GM18870 (cell line): ENCODE measurements at regions not wholly inside any gene's neighbourhood (a gene's known extent, or its start where the extent isn't known, plus 50 kb on each side); places are given as distances from the start of the nearest gene placed in this dataset.
"Not testable (repeated sequence)": the region's sequence is repeated elsewhere in the genome, so short reads cannot be mapped to it uniquely, and the experiment has no call there.

Experiments used
- ATAC-seq: cut with Tn5 transposase; IDR thresholded peaks from one replicate; pipeline ENCODE4 v1.9.1; 2021; ENCODE audit warnings: moderate library complexity; ENCODE audit not compliant: unreplicated experiment

DNA sequence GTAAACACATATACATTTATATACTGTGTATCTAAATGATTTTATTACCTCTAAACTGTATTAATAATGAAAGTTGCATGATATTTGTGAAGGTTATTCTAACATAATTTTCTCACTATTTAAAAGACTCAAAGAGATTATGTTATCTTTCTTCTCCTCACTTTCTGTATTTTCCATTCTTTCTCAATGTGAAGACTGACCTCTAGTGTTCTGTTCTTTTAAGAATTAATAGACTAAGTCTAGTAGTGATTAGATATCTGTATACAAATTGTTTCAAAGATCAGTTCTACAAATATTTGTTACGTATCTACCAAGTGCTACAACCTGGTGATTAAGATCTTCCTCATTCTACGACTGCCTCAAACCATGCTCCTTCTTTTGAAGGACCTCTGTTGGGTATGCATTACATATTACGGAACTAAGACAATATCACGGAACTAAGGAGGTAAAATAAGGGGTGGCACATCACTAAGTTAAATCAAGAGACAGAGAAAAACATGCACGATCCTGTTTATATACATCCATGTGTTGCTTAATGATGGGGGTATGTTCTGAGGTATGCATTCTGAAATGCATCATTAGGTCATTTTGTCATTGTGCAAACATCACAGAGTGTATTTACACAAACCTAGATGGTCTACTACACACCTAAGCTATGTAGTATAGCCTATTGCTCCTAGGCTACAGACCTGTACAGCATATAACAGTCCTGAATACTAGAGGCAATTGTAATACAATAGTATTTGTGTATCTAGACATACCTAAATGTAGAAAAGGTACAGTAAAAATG, 161.5 kb upstream of the KBTBD8 start:
- no peak for ATAC-seq

GRCh38 chr3:66838704-66839103, 159.4 kb upstream of the KBTBD8 start:
- no peak for ATAC-seq

- ATAC-seq = no peak
Measured at GRCh38 chr3:66839508-66839907, 158.6 kb upstream of the KBTBD8 start.

GRCh38 chr3:66842761-66843464, 155.2 kb upstream of the KBTBD8 start:
- not testable (repeated sequence) for ATAC-seq

- ATAC-seq = no peak
Measured at GRCh38 chr3:66851894-66852613, 146.1 kb upstream of the KBTBD8 start.

DNA sequence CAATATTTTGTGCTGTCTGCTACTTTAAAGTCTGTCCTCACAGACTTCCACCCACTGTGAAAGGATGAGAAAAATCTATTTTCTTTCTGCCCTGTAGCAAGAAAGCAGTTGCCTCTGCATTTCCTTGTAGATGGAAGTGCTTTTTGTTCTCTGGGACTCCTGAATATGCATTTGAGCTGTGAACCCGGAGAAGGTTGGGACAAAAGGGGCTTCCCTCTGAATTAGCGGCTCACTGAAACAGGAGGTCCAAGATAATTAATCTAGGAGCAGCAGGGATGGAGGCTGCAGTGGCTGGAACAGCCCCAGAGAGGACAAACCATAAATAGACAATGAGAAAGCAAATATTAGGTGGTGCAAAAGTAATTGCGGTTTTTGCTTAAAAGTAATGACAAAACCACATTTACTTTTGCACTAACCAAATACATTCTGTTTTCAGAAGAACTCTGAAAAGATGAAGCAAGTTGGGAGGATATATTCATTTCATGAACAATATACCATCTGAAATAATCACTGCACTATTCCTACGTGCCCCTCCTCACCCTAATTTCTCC, 143.4 kb upstream of the KBTBD8 start:
- no peak for ATAC-seq

DNA sequence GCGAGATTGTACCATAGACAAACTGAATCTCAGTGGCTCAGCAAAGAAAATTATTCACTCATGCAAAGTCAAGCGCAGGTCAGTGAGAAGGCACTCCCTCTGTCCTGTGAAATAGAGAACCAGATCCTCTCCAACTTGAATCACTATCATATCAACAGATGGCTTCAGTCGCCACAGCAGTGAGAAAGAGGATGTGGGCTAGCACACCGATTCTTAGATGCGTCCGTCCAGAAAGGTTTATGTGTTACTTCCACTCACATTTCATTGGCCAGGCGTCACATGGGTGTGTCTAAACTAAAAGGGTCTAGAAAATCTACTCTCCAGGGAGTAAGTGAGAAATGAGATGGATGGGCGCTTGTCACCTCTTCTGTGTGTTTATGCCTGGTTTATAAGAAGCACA, 141.6 kb upstream of the KBTBD8 start:
- peak; percentile 89 for ATAC-seq

- ATAC-seq = no peak
Measured at GRCh38 chr3:66858656-66859381, 139.3 kb upstream of the KBTBD8 start.

- ATAC-seq = no peak
Measured at GRCh38 chr3:66860771-66861170, 137.3 kb upstream of the KBTBD8 start.

GRCh38 chr3:66863205-66864111, 134.6 kb upstream of the KBTBD8 start:
- ATAC-seq = no peak

DNA sequence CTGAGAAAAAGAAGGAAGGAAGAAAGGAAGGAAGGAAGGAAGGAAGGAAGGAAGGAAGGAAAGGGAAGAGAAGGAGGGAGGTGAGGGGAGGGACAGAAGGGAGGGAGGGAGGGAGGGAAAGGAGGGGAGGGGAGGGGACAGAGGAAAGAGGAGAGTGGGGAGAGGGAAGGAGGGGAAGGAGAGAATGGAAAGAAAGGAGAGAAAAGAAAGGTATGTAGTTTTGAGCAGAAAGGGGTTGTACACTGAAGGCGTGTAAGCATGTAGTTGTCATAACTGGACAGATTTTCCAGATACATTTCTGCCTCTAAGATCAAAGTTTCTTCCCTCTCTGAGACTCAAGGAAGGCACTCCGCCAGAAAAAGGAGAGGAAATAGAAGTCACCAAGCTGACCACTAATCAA, 113.4 kb upstream of the KBTBD8 start:
- ATAC-seq = no peak

DNA sequence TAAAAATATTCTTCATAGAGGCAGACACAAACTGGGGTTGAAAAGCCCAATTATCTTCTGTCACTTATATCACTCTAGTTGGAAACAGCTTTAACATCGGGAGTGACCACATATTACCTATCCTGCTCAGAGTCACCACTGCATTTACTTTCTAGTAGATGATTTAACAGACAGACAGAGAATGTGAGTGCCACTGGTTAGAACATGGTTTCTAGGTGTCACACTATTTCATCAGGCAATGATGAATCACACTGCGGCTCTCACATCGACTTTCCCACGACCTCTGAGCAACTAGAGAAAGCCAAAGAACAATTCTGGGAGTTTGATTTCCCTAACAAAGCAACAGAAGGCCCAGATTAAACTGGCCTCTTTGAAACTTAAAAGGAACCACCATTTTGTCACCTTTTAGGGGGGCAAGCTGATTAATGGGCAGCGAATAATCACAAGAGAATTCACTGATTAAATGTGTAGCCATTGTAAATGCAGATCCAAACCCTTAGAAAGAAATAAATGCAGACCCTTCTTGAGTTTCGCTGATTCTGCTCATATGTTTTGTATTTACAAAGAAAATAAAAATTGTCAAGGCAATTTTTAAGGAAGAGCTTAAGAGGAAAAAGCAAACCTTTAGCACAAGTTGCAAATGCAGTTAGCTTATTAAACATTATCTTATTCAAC, 112.6 kb upstream of the KBTBD8 start:
- ATAC-seq = no peak

- ATAC-seq = no peak
Measured at GRCh38 chr3:66889750-66890494, 108.2 kb upstream of the KBTBD8 start.

- no peak for ATAC-seq
Measured at GRCh38 chr3:66898155-66898554, 100.0 kb upstream of the KBTBD8 start.

GRCh38 chr3:66904336-66904735, 93.8 kb upstream of the KBTBD8 start:
- ATAC-seq = no peak

DNA sequence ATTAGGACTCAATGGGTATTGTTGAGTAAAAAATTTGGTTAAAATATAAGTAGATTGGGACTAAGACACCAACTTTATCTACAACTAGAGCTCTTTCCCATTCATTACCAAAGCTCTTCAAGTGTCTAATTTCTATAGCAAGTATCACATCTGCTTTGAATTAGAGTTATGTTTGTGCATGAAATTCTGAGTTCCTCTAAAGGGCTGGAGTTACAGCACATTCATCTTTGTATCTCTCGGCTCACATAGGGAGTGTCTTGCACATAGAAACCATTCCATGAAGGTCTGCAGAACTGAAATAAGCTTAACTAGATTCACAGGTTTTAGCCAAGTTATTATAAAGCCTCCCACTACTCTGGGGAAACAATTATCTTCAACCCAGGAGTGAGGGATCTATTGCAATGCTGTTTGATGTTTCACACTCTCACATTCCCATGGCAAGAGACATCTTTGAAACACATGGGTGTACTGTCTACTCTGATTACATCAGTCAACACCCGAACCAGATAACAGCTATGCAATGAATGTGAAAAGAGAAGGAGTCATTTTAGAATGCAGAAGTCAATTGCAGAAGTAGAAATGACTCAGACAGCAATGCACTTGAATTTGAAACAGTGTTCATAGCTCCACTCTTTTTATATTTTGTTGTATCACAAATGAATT, 93.1 kb upstream of the KBTBD8 start:
- ATAC-seq = no peak

- no peak for ATAC-seq
Measured at GRCh38 chr3:66907136-66907535, 91.0 kb upstream of the KBTBD8 start.
